NCI-H2081 (cell line): ENCODE measurements at regions not wholly inside any gene's neighbourhood (a gene's known extent, or its start where the extent isn't known, plus 50 kb on each side); places are given as distances from the start of the nearest gene placed in this dataset.

Source experiments
- DNase-seq, 2 experiments: peaks; one replicate each; lab custom pipeline; 2025; lab: John Stamatoyannopoulos, UW

GRCh38 chr15:88403351-88403791, 63.8 kb downstream of the MRPL46 start:
- no peak for DNase-seq

DNA sequence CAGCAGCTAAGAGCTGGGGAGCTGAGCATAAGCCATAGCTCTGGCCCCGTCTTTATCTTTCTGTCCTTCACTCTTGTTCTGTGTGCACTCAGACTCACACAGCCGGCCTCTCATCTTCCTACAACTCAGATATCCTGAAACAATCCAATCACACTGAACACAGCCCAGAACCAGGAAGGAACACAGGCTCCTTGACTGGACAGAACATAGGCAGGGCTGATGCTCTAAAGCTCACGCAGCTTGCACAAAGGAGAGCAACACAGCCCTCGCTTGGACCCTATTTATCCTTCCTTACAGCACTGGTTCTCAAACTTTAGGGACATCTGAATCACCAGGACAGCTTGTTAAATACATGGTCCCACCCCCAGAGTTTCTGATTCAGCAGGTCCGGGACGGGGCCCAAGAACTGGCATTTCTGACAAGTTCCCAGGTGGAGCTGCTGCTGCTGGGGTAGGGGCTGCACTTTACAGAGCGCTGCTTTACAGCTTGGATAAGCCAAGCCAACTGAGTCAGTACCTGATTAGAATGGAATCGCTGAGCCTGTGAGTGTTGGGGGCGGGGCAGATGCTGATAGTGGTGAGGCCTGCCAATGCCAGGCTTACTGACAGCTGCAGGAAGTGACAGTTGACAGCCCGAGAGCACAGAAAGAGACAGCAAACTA, 65.1 kb downstream of the MRPL46 start:
- DNase-seq, result no peak

- DNase-seq, result no peak
Measured at GRCh38 chr15:88401251-88401995, 65.8 kb downstream of the MRPL46 start.

- DNase-seq, result no peak
Measured at GRCh38 chr15:88400591-88401250, 66.5 kb downstream of the MRPL46 start.

- no peak for DNase-seq
Measured at GRCh38 chr15:88400084-88400483, 67.1 kb downstream of the MRPL46 start.

- DNase-seq, result no peak
Measured at GRCh38 chr15:88399021-88399685, 68.0 kb downstream of the MRPL46 start.

- no peak for DNase-seq
Measured at GRCh38 chr15:88398011-88398410, 69.2 kb downstream of the MRPL46 start.

DNA sequence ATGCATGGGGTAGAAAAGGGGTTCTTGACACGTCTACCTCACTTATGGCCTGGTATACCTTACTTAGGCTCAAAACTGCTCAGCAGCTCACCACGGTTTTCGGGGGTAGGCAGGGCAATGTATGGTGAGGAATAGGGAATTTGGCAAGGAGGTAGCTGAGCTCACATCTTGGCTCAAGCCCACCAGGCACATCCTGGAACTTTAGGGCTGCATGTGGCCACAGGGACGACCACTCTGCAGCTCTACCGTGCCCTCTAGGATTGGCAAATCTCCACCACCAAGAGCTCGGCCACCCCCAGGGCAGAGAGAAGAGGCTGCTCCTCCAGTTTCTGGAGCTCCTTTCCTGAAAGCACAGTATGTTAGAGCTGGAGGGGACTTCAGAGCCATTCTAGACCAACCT, 69.7 kb downstream of the MRPL46 start:
- DNase-seq, result no peak

- no peak for DNase-seq
Measured at GRCh38 chr15:88395872-88396781, 71.1 kb downstream of the MRPL46 start.

GRCh38 chr15:88395241-88395640, 71.9 kb downstream of the MRPL46 start:
- DNase-seq, result no peak

DNA sequence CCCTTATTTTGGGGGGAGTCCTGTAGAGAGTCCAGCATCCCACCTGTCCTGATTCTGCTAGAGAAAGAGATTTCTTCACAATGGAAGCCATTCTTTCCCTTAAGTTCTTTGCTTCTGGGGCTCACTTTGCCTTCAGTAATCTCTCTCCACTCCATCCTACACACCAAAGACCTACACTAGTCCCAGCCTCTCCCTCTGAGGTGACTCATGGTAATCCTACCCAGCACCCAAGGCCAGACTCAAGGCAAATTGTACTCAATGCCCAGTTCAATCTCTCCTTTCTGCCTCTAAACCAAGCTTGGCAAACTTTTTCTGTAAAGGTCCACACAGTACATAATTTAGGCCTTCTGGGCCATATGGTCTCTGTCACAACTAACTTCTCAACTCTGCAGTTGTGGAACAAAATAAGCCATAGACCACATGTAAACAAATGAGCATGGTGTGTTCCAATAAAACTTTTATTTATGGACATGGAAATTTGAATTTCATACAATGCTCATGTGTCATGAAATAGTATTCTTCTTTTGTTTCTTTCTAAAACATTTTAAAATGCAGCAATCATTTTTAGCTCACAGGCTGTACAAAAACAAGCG, 72.5 kb downstream of the MRPL46 start:
- no peak for DNase-seq

DNA sequence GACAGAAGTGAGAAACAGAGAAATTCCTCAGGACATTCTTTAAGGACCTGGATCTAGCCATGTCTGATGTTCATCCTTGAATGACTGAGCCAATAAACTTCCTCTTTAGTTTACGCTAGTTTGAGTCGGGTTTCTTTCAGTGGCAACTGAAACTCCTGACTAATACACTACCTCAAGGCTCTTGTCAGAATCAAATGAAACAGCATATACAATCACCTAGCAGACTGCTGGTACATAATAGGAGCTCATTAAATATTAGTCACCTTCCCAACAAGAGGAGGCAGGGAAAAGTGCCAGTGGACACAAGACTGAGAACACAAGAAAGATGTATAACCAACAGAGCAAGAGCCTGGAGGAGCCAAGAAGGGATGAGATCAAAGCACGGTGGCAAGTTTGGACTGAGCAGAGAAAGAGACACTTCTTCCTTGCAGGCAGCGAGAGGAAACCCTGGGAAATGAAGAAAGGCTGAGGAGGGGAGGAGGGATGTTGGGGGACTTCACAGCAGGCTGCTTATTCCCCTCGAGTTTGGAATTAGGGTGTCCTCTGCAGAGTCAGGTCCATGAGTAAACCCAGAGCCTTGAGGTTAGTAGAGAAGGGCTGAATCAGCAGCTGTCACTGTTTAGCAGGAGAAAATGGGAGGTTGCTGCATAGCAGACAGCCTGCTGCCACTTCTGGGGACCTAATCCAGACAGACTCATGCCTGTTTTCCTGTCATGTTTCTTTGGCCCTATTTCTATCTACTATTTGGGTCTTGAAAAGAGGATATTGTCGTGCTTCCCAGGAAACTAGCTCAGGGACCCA, 73.3 kb downstream of the MRPL46 start:
- DNase-seq, result no peak

DNA sequence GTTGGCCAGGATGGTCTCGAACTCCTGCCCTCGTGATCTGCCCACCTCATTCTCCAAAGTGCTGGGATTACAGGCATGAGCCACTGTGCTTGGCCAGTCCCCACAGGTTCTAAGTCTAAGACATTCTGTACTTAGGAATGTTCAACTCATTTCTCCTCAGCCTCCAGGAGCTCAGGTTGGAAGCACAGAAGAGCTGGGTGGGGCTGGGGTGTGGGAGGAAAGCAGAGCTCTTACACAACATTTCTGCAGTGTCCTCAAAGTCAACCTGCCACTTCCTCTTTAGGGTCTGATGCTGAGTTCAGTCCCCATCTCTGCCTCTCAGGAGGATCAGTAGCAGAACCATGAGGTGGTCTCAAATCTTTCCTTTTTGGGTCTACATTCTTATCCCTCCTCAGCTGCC, 75.5 kb downstream of the MRPL46 start:
- DNase-seq, result no peak

DNA sequence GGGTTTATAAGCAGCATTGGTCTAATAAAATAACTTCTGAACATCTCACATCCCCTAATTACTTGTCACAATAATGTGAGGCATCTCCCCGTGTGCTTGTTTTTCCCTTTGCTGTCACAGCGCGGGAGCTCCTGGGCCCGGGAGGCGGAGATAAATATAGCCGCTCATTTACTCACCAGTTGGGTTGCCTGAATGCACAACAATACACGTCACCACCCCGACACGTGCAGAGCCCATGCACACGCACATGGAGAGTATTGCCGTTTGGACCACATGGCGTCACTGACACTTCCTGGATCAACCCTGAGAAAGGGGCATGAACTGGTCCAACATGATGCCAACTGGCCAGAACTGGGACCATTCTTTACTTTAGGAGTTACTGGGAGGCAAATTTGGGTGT, 76.2 kb downstream of the MRPL46 start:
- no peak for DNase-seq

DNA sequence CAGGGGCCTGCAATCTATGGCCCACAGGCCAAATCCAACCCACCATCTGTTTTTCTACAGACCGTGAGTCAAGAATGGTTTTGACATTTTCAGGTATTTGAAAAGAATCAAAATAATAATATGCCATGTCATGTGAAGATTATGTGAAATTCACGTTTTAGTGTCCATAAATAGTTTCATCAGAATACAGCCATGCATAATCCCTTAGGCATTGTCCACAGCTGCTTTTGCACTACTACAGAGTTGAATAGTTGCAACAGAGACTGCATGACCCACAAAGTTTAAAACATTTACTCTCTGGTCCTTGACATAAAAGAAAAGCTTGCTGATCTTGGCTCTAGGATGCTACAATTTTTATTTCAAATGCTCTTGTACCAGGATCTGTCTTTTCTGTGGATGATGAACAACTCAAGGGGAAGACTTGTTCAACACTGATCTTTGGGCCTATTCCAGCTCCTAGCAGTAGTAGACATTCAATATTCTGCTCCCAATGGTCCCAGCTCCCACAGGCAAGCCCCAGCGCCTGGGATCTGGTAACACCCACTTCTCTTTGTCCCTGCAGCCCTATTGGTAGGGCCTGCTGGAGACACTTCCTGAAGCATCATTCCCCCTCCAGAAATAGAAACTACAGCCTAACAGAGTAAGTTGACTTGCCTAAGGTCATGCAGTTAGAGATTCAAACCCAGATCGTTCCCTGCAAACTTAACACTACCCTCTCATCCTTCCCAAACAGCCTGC, 76.9 kb downstream of the MRPL46 start:
- no peak for DNase-seq

DNA sequence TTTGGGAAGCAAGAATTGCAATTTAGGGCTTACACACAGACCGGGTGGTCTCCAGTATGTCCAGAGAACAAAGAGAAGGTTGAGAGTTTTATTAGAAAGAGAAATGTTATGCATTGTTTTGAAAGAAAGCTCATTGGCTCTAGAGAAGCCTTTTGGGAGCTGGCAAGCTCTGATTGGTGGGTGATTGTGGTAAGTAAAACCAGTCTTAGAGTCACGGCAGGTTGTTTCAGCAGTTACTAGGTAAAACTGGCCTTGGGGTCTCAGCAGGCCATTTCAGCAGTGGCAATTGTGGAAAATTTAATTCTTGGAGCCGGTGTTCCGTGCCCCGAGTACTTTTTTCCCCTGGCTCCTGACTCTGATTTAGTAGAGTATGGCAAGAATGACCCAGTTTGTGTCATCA, 78.1 kb downstream of the MRPL46 start:
- DNase-seq, result no peak

GRCh38 chr15:88388686-88389085, 78.5 kb downstream of the MRPL46 start:
- no peak for DNase-seq

DNA sequence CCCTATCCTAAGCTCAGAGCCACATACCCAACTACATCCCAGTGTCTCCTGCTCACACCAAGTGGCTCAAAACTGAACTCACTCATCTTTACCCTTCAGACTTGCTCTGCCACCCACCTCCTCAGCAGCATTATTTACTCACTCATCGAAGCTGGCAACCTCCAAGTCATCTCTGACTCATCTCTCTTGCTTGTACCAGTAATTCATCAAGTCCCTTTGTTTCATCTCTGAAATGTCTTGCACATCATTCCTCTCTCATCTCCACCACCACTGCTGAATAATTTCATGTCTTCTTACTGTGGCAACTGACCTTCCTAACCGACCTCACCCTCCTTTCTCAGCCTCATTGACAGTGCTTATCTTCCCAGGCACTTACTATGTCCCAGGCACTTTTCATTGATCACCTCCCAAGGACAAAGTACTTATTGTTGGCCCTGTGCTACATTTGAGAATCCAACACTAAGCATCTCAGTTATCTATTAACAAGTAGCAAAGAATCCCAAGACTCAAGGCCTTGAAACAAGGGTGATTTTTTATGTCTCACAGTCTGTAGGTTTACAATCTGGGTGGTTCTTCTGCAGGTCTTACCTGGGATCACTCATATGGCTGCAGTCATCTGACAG, 82.0 kb downstream of the MRPL46 start:
- DNase-seq, result no peak

- DNase-seq, result no peak
Measured at GRCh38 chr15:88383354-88383753, 83.8 kb downstream of the MRPL46 start.
